Heart left ventricle (tissue), 13 donors: ENCODE measurements at regions not wholly inside any gene's neighbourhood (a gene's known extent, or its start where the extent isn't known, plus 50 kb on each side); places are given as distances from the start of the nearest gene placed in this dataset.

ENCODE experiments used
- CTCF ChIP-seq, 12 donors: fragments of 200-600 bp; sonication (generic) in 4 of 12; IDR thresholded peaks; one replicate each; pipeline versions ENCODE4 v1.5.0 to v1.8.0; 2018 to 2022; ENCODE audit warnings: antibody characterized with exemption in 12 of 12, mild to moderate bottlenecking in 5 of 12
- POLR2A ChIP-seq, 2 donors: fragments of 450-650 bp; IDR thresholded peaks; one replicate each; pipeline ENCODE4 v1.6.1; 2017; ENCODE audit warnings: antibody characterized with exemption in 2 of 2, mild to moderate bottlenecking in 2 of 2, moderate library complexity in 2 of 2
- donor health status: ischemic (EF 13 %, LVEDD 7.1; RV severe dilation, severe dysfunction).
- donor health status: DM: no; HTN: yes; CAD: no.
- donor health status: DM: no; HTN: no; CAD: no.
- donor health status: ischemic (EF 25% LVEDD 6.9; RV normal size, moderate dysfunction).
- donor health status: ischemic (EF 25% LVEDD 5.7; RV mildly dilated, moderate dysfunction).
- donor health status: ischemic (EF 35%, LVEDD 5.7; RV mildly dilated, moderate dysfunction).
- donor health status: nonischemic (EF 11% LVEDD 7.7; RV severe dilation, severe dysfunction).
- donor health status: DM: yes; HTN: yes; CAD: no.
- donor health status: PGD.
- donor health status: ischemic (EF 29% LVEDD 5.4; RV normal size, mild dysfunction).
- donor health status: nonischemic (EF 23%, LVEDD 6.1; RV moderate dilation, normal function).

GRCh38 chr10:65350611-65351010 lies 1575.2 kb upstream of the LRRTM3 start:
- TF ChIP-seq CTCF (IDR thresholded peaks at IDR 0.05) (no peak), POLR2A (IDR thresholded peaks at IDR 0.05) (no peak)
